Activated T-helper 2 cell treated with anti-CD3 and anti-CD28 coated beads, Interferon-gamma antibody, Interleukin-2, Interleukin-4, amounts not matched to agents 10 μg/mL and 5 μg/mL and 100 μg/mL, durations not matched to agents 14 hours and 24 hours and 36 hours (primary cell): ENCODE measurements at regions not wholly inside any gene's neighbourhood (a gene's known extent, or its start where the extent isn't known, plus 50 kb on each side); places are given as distances from the start of the nearest gene placed in this dataset.

Source experiments
- DNase-seq: peaks from one replicate; pipeline ENCODE4 v3.0.0; 2021; ENCODE audit warnings: low spot score
- H3K27ac Mint-ChIP-seq: one replicate; pipeline ENCODE4 v1.8.0; 2021; ENCODE audit warnings: mixed read lengths
- H3K27me3 Mint-ChIP-seq: one replicate; pipeline ENCODE4 v1.8.0; 2021; ENCODE audit warnings: low read depth, mixed read lengths
- H3K36me3 Mint-ChIP-seq: one replicate; pipeline ENCODE4 v1.8.0; 2021; ENCODE audit warnings: low read depth, mixed read lengths
- H3K4me1 Mint-ChIP-seq: one replicate; pipeline ENCODE4 v1.8.0; 2021; ENCODE audit warnings: low read depth, mixed read lengths
- H3K4me3 Mint-ChIP-seq: one replicate; pipeline ENCODE4 v1.8.0; 2021; ENCODE audit warnings: low read depth, mild to moderate bottlenecking, moderate library complexity, mixed read lengths
- H3K9me3 Mint-ChIP-seq: one replicate; pipeline ENCODE4 v1.8.0; 2021; ENCODE audit warnings: mixed read lengths
- intact Hi-C: fragments of 100-400 bp; cut with micrococcal nuclease; formaldehyde crosslinking; loops from one replicate; pipeline ENCODE4 v1.15.1; 2023

- no peak for DNase-seq
- Mint-ChIP-seq H3K36me3 (no peaks in the 10 kb centered on the region), H3K4me1 (no peaks in the 10 kb centered on the region), H3K4me3 (no peak overlapping the region), H3K9me3 (no peaks in the 10 kb centered on the region), H3K27ac (no peak overlapping the region), H3K27me3 (no peaks in the 10 kb centered on the region)
- intact Hi-C loops, result no loop called here
Measured at GRCh38 chr7:88540012-88540411, 219.5 kb upstream of the ZNF804B start.

- no peak for DNase-seq
- no peak overlapping the region for H3K4me3 Mint-ChIP-seq
- H3K4me1 Mint-ChIP-seq, result no peaks in the 10 kb centered on the region
- no peak overlapping the region for H3K27ac Mint-ChIP-seq
- no peaks in the 10 kb centered on the region for H3K9me3 Mint-ChIP-seq
- intact Hi-C loops, result no loop called here
- H3K27me3 Mint-ChIP-seq, result no peaks in the 10 kb centered on the region
- H3K36me3 Mint-ChIP-seq, result no peaks in the 10 kb centered on the region
Measured at GRCh38 chr7:88539518-88539917, 220.0 kb upstream of the ZNF804B start.

- Mint-ChIP-seq H3K4me3 (no peak overlapping the region), H3K27me3 (no peaks in the 10 kb centered on the region), H3K36me3 (no peaks in the 10 kb centered on the region), H3K9me3 (no peaks in the 10 kb centered on the region), H3K4me1 (no peaks in the 10 kb centered on the region), H3K27ac (no peak overlapping the region)
- intact Hi-C loops, result no loop called here
- no peak for DNase-seq
Measured at GRCh38 chr7:88523645-88524044, 217.0 kb upstream of the STEAP4 start.

- H3K27me3 Mint-ChIP-seq, result no peaks in the 10 kb centered on the region
- H3K4me1 Mint-ChIP-seq, result no peaks in the 10 kb centered on the region
- no peaks in the 10 kb centered on the region for H3K9me3 Mint-ChIP-seq
- intact Hi-C loops, result no loop called here
- DNase-seq, result no peak
- no peaks in the 10 kb centered on the region for H3K36me3 Mint-ChIP-seq
- H3K4me3 Mint-ChIP-seq, result no peak overlapping the region
- no peak overlapping the region for H3K27ac Mint-ChIP-seq
Measured at GRCh38 chr7:88522771-88523293, 216.1 kb upstream of the STEAP4 start.

- Mint-ChIP-seq H3K36me3 (no peaks in the 10 kb centered on the region), H3K4me1 (no peaks in the 10 kb centered on the region), H3K4me3 (no peak overlapping the region), H3K27ac (no peak overlapping the region), H3K27me3 (no peaks in the 10 kb centered on the region), H3K9me3 (no peaks in the 10 kb centered on the region)
- intact Hi-C loops, result no loop called here
- DNase-seq, result no peak
Measured at GRCh38 chr7:88516429-88516828, 209.7 kb upstream of the STEAP4 start.

DNA sequence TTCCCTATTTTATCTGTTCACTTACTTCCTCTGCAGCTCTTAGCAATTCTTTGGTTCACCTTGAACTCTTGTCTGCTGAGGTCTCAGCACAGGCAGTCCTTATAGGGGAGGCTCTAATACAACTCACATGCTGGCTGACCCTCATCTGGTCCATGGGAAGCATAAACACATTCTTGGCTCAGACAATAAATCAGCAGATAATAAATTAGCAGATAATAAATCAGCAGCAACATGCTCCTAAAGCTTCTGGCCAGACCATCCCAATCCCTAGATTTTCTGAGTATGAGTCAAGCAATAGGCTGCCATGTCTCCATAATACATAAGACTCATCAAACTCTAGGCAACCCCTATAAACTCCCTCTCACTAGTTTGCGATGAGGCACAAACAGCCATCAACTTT lies 208.6 kb upstream of the STEAP4 start:
- no peaks in the 10 kb centered on the region for H3K36me3 Mint-ChIP-seq

DNA sequence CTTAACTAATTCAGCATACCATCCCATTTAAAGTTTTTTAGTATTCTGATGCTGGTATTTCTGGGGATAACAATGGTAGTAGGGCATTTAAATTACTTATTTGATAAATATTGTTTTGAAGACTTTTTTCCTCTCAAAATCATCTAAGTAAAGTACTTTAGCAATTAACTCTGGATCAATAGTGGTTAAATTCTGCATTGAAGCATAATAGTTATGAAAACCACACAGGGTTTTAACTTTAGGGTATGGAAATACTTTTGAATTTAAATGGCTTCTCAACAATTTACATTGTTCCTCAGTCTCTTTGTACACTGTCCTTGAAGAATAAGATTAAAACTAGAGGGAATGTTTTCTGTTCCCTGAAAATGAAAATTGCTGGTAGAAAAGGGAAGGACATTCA lies 202.6 kb upstream of the STEAP4 start:
- intact Hi-C loops, result no loop called here
- H3K27ac Mint-ChIP-seq, result no peak overlapping the region
- no peak overlapping the region for H3K4me3 Mint-ChIP-seq
- H3K36me3 Mint-ChIP-seq, result no peaks in the 10 kb centered on the region
- no peaks in the 10 kb centered on the region for H3K4me1 Mint-ChIP-seq
- H3K27me3 Mint-ChIP-seq, result peaks cover 2% of the 10 kb centered on the region
- H3K9me3 Mint-ChIP-seq, result no peaks in the 10 kb centered on the region
- DNase-seq, result no peak

More for the DNA sequence above, 208.6 kb upstream of the STEAP4 start:
- no peaks in the 10 kb centered on the region for H3K9me3 Mint-ChIP-seq
- H3K4me3 Mint-ChIP-seq, result no peak overlapping the region
- no peak for DNase-seq
- H3K27me3 Mint-ChIP-seq, result no peaks in the 10 kb centered on the region
- H3K27ac Mint-ChIP-seq, result no peak overlapping the region
- H3K4me1 Mint-ChIP-seq, result no peaks in the 10 kb centered on the region
- intact Hi-C loops, result no loop called here

DNA sequence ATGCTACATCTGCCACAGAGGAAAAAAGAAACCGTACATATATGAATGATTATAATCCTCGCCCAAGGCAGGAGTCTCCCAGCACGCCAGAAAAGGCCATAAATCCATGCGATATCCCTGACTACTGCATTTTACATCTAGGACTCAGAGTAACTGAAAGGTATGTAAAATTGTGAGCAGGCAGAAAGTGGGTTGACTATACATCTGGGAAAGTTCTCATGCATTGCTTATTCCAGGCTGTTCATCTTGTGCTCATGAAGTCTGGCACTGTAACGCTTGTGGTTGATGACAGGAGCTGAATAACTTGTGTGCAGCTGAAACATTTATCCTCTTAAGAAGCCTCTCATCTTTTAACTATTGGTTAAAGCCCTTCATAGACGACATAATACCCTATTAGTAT lies 193.4 kb upstream of the STEAP4 start:
- DNase-seq, result no peak
- Mint-ChIP-seq H3K27ac (no peak overlapping the region), H3K9me3 (no peaks in the 10 kb centered on the region), H3K36me3 (no peaks in the 10 kb centered on the region), H3K4me3 (no peak overlapping the region), H3K4me1 (no peaks in the 10 kb centered on the region), H3K27me3 (peaks cover 2% of the 10 kb centered on the region)
- intact Hi-C loops, result no loop called here

- Mint-ChIP-seq H3K36me3 (no peaks in the 10 kb centered on the region), H3K27ac (no peak overlapping the region), H3K9me3 (no peaks in the 10 kb centered on the region), H3K27me3 (peaks cover 2% of the 10 kb centered on the region), H3K4me1 (no peaks in the 10 kb centered on the region), H3K4me3 (no peak overlapping the region)
- intact Hi-C loops, result no loop called here
- no peak for DNase-seq
Measured at GRCh38 chr7:88495881-88496725, 189.4 kb upstream of the STEAP4 start.

DNA sequence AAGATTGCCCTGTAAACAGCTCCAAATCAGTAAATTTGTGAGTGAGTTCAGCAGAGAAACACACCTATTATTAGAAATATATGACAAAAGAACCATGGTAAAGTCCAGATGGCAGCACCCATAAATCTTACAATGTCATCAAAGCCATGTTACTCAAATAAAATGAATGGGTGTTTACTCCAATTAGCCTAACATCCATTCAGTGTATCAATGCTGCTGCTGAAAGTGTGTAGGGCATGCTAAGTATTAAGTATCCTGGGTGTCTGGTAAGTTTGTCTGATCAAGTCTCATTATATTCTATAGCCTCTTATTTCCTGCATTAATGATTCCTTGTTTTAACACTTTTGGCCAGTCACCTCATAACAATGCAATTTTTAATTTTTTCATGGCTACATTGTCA lies 185.5 kb upstream of the STEAP4 start:
- no peak overlapping the region for H3K27ac Mint-ChIP-seq
- intact Hi-C loops, result no loop called here
- H3K4me1 Mint-ChIP-seq, result no peaks in the 10 kb centered on the region
- H3K36me3 Mint-ChIP-seq, result no peaks in the 10 kb centered on the region
- H3K9me3 Mint-ChIP-seq, result no peaks in the 10 kb centered on the region
- H3K4me3 Mint-ChIP-seq, result no peak overlapping the region
- DNase-seq, result no peak
- peaks cover 2% of the 10 kb centered on the region for H3K27me3 Mint-ChIP-seq

DNA sequence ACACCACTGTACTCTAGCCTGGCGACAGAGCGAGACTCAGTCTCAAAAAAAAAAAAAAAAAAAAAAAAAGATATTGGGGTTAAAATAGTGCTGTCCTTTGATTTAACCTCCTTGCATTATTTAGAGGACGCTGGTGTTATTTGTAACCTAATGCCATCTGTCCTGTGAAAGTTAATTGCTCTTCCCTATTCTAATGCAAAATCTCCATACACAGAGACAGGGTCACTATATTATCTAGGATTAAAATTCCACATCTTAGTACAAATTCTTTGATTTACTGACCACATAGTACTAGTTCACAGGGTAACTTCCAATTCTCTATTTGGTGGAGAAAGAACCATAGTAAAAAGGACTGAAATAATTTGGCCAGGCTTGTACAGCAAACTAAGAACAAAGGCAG lies 184.2 kb upstream of the STEAP4 start:
- no peaks in the 10 kb centered on the region for H3K4me1 Mint-ChIP-seq
- no peaks in the 10 kb centered on the region for H3K9me3 Mint-ChIP-seq
- no peak for DNase-seq
- no peak overlapping the region for H3K27ac Mint-ChIP-seq
- H3K27me3 Mint-ChIP-seq, result peaks cover 2% of the 10 kb centered on the region
- intact Hi-C loops, result no loop called here
- no peaks in the 10 kb centered on the region for H3K36me3 Mint-ChIP-seq
- H3K4me3 Mint-ChIP-seq, result no peak overlapping the region

DNA sequence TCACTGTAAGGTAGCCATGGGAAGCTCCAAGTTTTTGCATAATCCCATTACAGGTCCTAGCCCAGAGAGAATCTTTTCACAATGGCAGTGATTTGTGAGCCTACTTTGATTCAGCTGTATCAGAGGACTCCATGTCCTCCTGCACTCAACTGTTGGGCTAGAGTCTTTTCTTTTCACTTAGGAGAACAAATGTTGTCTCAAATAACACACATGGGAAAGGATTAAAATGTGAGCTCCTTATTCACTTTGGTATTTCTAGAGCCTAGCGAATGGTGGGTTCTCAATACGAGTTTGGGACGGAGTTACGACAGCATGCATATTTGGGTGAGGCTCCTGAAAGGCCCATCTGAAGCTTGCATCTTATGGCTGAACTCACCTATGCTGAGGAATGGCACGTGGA lies 183.5 kb upstream of the STEAP4 start:
- Mint-ChIP-seq H3K4me3 (no peak overlapping the region), H3K27me3 (peaks cover 2% of the 10 kb centered on the region), H3K4me1 (no peaks in the 10 kb centered on the region), H3K9me3 (no peaks in the 10 kb centered on the region), H3K27ac (no peak overlapping the region), H3K36me3 (no peaks in the 10 kb centered on the region)
- intact Hi-C loops, result no loop called here
- no peak for DNase-seq

- no peak overlapping the region for H3K27ac Mint-ChIP-seq
- H3K36me3 Mint-ChIP-seq, result no peaks in the 10 kb centered on the region
- no peaks in the 10 kb centered on the region for H3K9me3 Mint-ChIP-seq
- DNase-seq, result no peak
- no peaks in the 10 kb centered on the region for H3K27me3 Mint-ChIP-seq
- no peak overlapping the region for H3K4me3 Mint-ChIP-seq
- no peaks in the 10 kb centered on the region for H3K4me1 Mint-ChIP-seq
- intact Hi-C loops, result no loop called here
Measured at GRCh38 chr7:88485821-88486220, 179.1 kb upstream of the STEAP4 start.
